Gastrocnemius medialis (tissue), 4 donors: ENCODE measurements at regions not wholly inside any gene's neighbourhood (a gene's known extent, or its start where the extent isn't known, plus 50 kb on each side); places are given as distances from the start of the nearest gene placed in this dataset.

Experiments
- CTCF ChIP-seq, 5 experiments: fragments of 450-650 bp in 3 of 5; fragments of 200-600 bp in 2 of 5; sonication (generic) in 2 of 5; IDR thresholded peaks in 4 of 5; conservative IDR thresholded peaks in 1 of 5; 1 replicate in 4 of 5; 2 replicates in 1 of 5; pipeline ENCODE4 v1.5.1; 2016 to 2019; ENCODE audit warnings: antibody characterized with exemption in 5 of 5, mild to moderate bottlenecking in 3 of 5, moderate library complexity in 3 of 5
- POLR2A ChIP-seq, 2 donors: fragments of 450-650 bp; IDR thresholded peaks; one replicate each; pipeline ENCODE4 v1.6.1; 2017; ENCODE audit warnings: antibody characterized with exemption in 2 of 2, mild to moderate bottlenecking in 2 of 2, moderate library complexity in 2 of 2

- TF ChIP-seq CTCF (IDR thresholded peaks at IDR 0.05 in 4 of 5, conservative IDR thresholded peaks at IDR 0.05 in 1 of 5) (no peak), POLR2A (IDR thresholded peaks at IDR 0.05) (no peak)
Observed at GRCh38 chr1:8203056-8203455, 114.9 kb upstream of the SLC45A1 start.
